Hematopoietic multipotent progenitor cell treated with erythropoietin and hydrocortisone succinate and interleukin-3 and kit ligand, for 4 days (in vitro differentiated cells): ENCODE measurements at regions not wholly inside any gene's neighbourhood (a gene's known extent, or its start where the extent isn't known, plus 50 kb on each side); places are given as distances from the start of the nearest gene placed in this dataset.

Source experiments
- DNase-seq: peaks from one replicate; pipeline ENCODE4 v3.0.0-alpha.2; 2015

DNA sequence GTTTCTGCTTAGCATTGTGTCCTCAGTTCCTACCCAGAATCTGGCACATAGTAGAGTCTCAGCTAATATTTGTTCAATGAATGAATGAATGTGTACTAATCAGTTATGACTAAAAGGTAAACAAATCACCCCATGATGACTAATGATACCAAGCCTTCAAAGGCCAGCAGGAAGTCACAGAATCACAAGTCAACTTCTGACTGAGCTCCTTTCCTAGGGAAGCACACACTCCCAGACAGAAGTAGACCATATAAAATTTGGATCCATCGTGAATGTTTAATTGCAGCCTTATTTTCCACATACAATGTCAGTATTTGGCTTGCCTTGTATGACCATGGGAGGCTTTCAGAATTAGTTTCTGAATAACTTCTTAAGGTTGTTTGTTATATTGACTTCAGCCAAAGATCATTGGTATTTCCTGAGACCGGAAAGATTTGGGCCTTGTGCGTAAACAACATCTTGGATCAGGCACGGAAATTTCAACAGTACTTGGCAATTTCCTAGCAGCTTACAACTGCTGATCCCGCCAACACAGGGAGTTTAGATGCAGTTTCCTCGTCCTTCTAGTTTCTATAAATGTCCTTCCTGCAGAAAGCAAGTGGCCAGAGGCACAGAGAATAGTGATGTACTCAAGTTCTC is 185.9 kb upstream of the ATP1B1 start:
- DNase-seq = no peak

DNA sequence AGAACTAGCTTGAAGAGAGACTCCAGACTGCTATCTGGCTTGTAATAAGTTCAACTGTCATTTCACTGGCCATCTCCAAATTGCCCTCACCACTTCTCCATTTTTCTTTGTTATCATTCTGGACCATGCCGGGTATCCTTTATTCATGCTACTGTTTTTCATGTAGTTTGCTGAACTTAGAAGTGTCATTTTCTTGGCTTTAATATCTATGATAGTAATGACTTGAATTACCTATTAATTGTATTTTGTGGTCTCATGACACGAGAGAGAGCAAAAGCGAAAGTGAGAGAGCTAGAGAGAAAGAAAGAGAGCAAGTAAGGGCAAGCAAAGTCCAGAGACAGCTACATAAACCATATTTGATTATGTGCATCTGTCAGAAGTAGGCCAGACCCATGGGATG is 184.9 kb upstream of the ATP1B1 start:
- peak; percentile 72 for DNase-seq

DNA sequence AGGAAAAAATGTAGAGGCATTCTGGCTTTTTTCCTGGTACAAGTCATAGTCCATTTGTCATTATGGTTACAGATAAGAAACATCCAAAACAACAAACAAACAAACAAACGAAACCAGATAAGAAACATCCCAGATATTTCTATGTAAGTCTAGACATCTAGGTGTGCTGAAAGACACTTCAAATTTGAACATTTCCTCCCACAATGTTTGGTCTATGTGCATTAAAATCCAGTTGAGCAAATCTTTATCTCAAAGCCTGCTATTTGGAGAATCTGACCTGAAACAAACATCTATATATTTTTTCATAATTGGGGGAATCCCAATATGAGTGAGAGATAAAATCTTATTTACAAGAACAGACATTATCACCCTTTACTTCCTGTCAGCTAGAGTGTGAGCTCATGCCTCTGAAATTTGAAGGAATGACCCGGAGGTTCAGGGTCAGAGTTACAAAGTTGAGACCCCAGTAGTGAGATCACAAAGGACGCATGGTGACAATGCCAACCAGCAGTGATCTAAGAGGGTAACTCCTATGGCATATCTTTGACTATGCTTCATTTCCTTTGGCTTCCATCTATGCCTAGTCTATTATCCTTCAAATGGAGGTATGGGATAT is 182.9 kb upstream of the ATP1B1 start:
- DNase-seq = no peak

- no peak for DNase-seq
Measured at GRCh38 chr1:168924976-168925375, 181.5 kb upstream of the ATP1B1 start.

DNA sequence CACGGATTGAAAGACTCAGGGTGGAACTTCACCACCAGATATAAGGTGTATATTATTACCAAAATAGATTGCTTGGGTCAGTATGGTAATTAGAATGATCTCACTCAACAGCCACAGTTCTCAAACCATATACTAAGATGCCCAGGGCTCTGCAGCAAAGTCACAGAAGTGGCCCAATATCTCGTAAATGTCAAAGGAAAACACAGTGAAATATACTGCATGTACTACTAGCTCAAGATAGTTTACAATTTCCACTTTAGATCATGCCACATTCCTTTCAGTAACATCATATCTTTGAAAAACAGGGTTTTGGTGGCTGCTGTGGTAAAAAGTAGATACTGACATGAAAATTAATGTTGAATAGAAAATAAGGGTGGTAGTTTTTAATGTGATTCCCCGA is 180.3 kb upstream of the ATP1B1 start:
- DNase-seq = no peak

DNA sequence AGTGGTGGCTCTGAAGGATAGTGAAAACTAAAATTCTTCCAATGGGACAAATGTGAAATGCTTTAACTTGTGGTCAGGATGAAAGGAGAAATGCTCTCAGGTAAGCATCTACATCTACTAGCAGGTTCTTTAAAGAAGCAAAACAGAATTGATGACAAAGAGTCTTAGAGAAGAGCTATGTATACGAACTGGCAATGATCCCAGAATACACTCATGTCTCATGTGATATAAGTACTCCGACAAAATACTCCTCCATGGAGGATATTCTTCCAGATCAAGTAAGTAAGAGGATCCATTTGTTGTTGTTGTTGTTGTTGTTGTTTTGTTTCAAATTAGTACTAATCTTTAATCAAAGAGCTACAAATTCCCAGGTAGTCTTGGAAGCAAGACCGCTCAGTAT is 174.0 kb upstream of the ATP1B1 start:
- no peak for DNase-seq

DNA sequence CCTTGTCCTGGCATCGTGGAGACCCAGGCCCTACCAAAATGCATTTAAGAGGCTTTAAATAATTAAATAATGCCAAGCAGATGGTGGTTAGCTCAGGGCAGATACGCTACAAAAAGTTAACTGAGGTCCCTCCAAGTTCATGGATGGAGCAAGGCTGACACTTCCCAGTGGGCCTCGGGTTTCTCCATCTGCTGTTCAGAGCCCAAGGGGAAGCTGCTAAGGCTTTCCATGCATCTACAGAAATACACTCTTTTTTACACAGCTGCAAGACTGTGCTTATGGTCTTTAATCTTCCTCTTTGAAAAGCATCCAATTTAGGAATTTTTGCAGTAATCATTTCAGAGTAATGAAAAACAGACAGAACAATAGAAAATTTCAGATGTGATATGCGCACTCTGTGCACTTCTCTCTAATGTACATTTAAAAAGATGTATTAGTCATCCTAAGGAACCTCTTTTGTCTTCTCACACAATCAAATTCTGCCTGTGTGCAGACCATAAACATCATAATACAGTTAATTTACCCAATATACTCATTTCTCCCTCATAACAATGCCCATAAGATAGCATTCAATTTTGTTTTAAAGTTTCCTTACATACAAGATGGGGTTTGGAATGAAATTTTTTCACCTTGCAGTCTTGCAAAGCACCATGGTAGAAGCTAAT is 173.2 kb upstream of the ATP1B1 start:
- no peak for DNase-seq

DNA sequence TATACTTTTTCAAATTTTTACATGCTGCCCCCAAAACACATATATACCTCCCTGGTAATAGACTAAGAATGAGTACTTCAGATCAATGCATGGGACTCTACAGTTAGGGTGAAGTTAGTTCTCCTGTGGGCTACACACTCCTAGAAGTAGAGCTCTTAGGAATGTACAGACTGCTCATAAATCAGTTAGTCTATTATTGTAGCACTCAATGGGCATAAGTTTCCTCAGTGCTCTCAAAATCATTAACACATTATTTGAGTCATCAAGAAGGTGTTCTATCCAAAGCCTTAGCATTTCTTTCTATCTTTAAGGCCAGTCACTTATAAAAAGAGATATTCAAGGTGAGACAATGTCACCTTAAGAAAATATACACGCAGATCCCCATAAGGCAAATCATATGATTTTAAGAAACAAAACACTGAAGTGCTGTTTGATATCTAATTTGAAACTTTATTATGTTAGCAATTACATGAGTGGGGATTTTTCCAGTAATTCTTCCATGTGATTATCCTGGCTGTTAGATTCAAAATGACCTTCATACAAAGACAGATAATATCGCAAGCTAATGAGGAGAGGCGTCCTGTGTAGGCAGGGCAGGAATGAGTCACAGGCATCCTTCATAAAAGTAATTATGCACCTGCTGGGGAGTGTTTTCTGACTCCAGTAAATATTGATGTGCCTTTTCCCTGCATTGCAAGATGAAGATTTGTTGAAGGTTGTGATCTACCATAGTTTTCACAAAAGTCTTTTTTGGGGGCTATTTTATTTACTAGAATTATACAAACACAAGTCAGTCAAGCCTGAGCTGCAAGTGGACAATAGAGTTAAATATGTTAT is 167.2 kb upstream of the ATP1B1 start:
- DNase-seq = no peak

DNA sequence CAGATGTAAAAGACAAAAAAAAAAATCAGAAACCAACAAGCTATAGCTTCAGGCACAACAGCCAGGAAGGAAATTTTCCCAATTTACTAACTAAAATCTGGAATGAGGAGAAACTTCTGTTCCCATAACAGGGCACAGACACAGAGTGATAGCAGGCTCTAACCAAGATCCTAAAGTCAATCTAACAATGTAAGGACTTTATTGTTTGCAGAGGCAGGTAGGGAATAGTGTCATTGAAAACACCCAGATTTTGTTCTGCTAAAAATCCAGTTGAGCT is 166.6 kb upstream of the ATP1B1 start:
- no peak for DNase-seq

GRCh38 chr1:168941640-168942039 is 164.8 kb upstream of the ATP1B1 start:
- no peak for DNase-seq

GRCh38 chr1:168942165-168942564 is 164.3 kb upstream of the ATP1B1 start:
- DNase-seq = no peak

- no peak for DNase-seq
Measured at GRCh38 chr1:168945870-168946269, 160.6 kb upstream of the ATP1B1 start.

GRCh38 chr1:168947041-168947440 is 159.4 kb upstream of the ATP1B1 start:
- no peak for DNase-seq

DNA sequence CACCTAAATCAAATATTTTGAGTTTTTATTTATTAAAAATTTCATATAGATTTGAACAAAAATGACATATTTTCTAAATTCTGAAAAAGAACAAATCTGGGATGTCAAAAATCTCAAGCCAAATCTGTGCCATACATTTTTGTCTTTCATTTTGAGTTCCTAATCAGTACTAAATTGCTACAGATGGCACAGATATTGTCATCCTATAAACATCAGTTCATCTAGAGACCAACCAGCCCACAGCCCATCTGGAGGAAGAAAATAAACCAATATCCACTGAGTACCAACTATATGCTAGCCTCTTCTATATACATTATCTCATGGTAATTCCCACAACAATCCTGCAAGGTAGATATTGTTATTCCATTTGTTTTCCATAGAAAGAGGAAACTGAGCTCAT is 156.8 kb upstream of the ATP1B1 start:
- no peak for DNase-seq

GRCh38 chr1:168957818-168958217 is 148.7 kb upstream of the ATP1B1 start:
- no peak for DNase-seq

DNA sequence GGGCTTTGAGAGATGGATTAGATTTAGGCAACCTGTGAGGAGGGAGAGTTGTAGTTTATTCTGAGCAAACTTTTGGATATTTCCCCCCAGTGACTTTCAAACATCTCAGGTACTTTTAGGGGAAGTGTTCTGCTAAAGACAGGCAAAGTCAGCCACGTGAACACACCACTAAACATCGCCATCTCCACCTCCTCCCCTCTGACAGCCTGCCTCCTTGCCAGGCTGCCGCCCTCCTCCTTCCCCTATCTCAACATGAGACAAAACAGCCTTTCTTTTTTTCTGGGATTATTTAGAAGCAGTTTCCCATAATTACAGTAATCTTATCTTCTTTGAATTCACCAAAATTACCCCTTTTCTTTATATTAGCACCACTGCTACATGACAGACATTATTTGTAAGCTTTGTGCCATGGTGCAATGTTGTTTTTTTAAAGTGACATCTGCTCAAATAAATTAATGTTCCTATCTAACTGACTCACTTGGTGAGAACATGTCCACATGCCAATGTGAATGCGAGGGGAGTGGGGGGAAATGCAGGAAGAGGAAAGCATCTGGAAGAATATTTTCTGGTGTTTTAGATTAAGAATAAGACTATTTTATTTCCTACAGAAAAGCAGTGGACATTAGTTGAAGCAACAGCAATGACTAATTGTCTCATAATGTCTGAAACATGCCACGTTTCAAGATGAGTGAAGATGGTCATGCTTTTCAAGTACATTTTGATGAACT is 147.8 kb upstream of the ATP1B1 start:
- no peak for DNase-seq

GRCh38 chr1:168959382-168959781 is 147.1 kb upstream of the ATP1B1 start:
- no peak for DNase-seq

DNA sequence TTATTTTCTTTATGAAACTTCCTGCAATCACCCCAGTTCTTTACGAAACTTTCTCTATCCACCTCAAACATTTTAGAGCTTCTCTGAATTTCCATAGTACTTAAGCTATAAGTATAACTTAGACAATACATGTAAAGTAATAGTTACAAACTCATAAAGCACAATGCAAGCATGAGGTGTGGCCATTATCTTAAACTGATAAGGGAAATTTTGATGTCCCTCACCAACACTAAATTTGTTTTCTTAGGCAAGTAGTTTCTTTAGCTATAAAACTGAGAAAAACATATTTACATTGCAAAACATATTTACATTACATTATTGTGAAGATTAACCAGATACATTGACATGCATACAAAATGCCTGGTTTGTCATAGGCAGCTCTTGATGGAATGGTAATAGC is 146.4 kb upstream of the ATP1B1 start:
- DNase-seq = no peak

GRCh38 chr1:168960595-168960994 is 145.9 kb upstream of the ATP1B1 start:
- DNase-seq = no peak

DNA sequence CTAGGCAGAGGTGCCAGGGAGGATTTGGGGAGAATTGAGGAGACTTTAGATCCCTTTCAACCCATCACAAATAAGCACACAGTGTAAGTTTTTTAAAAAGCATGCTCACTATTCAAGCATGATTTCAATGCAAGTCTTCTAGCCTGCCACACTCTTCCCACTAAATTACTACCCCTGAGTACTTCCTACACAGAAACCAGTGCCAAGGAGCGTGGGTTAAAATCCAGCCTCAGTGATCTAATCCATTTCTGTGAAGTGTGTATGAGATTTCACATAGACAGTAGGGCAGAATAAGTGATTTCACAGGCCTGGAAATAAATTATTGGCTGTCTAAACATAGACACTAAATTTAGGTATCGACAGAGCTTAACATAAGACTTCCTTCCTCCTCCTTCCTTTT is 142.9 kb upstream of the ATP1B1 start:
- DNase-seq = no peak

GRCh38 chr1:168964478-168964877 is 142.0 kb upstream of the ATP1B1 start:
- DNase-seq = no peak

- no peak for DNase-seq
Measured at GRCh38 chr1:168966217-168966616, 140.3 kb upstream of the ATP1B1 start.

GRCh38 chr1:168966636-168967035 is 139.9 kb upstream of the ATP1B1 start:
- peak; percentile 16 for DNase-seq
